ENCODE measurements at regions not wholly inside any gene's neighbourhood (a gene's known extent, or its start where the extent isn't known, plus 50 kb on each side); places are given as distances from the start of the nearest gene placed in this dataset.

- DNase-seq = no peak
Observed at GRCh38 chr18:55093808-55094207, 134.5 kb upstream of the CCDC68 start.

- DNase-seq = no peak
Observed at GRCh38 chr18:55093295-55093694, 134.0 kb upstream of the CCDC68 start.

- no peak for DNase-seq
Observed at GRCh38 chr18:55092166-55092565, 132.9 kb upstream of the CCDC68 start.

GRCh38 chr18:55090564-55091188 lies 131.4 kb upstream of the CCDC68 start:
- DNase-seq = no peak

GRCh38 chr18:55089610-55090009 lies 130.3 kb upstream of the CCDC68 start:
- no peak for DNase-seq

GRCh38 chr18:55088561-55088960 lies 129.3 kb upstream of the CCDC68 start:
- no peak for DNase-seq

GRCh38 chr18:55088000-55088401 lies 128.7 kb upstream of the CCDC68 start:
- no peak for DNase-seq

- DNase-seq = no peak
Observed at GRCh38 chr18:55086906-55087305, 127.6 kb upstream of the CCDC68 start.

- no peak for DNase-seq
Observed at GRCh38 chr18:55085557-55086285, 126.5 kb upstream of the CCDC68 start.

GRCh38 chr18:55084550-55084949 lies 125.3 kb upstream of the CCDC68 start:
- DNase-seq = no peak

GRCh38 chr18:55083461-55083860 lies 124.2 kb upstream of the CCDC68 start:
- DNase-seq = no peak

GRCh38 chr18:55079481-55080355 lies 120.5 kb upstream of the CCDC68 start:
- peak in 2 of 56 donors; percentile 3 for DNase-seq

GRCh38 chr18:55079067-55079466 lies 119.8 kb upstream of the CCDC68 start:
- DNase-seq = no peak

- no peak for DNase-seq
Observed at GRCh38 chr18:55078303-55078932, 119.2 kb upstream of the CCDC68 start.

- DNase-seq = no peak
Observed at GRCh38 chr18:55076643-55077218, 117.5 kb upstream of the CCDC68 start.

- no peak for DNase-seq
Observed at GRCh38 chr18:55073834-55074233, 114.6 kb upstream of the CCDC68 start.

- no peak for DNase-seq
Observed at GRCh38 chr18:55073116-55073515, 113.9 kb upstream of the CCDC68 start.

- DNase-seq = no peak
Observed at GRCh38 chr18:55072698-55073097, 113.4 kb upstream of the CCDC68 start.

GRCh38 chr18:55072181-55072580 lies 112.9 kb upstream of the CCDC68 start:
- no peak for DNase-seq

GRCh38 chr18:55069497-55069896 lies 110.2 kb upstream of the CCDC68 start:
- DNase-seq = no peak

- DNase-seq = no peak
Observed at GRCh38 chr18:55064760-55065159, 105.5 kb upstream of the CCDC68 start.

Data from nucleus accumbens (tissue), 56 donors.